ENCODE measurements at regions not wholly inside any gene's neighbourhood (a gene's known extent, or its start where the extent isn't known, plus 50 kb on each side); places are given as distances from the start of the nearest gene placed in this dataset.

- TF ChIP-seq REST (tag by site-specific recombination; IDR thresholded peaks at IDR 0.05) (no peak), ZNF2 (tag by site-specific recombination; IDR thresholded peaks at IDR 0.05) (no peak), ZNF155 (tag by site-specific recombination; IDR thresholded peaks at IDR 0.05) (no peak), ZNF302 (tag by site-specific recombination; IDR thresholded peaks at IDR 0.05; ENCODE audit: low read depth) (no peak), CTCF (tag by site-specific recombination; IDR thresholded peaks at IDR 0.05) (no peak), ZNF112 (tag by site-specific recombination; IDR thresholded peaks at IDR 0.05) (no peak), ZBTB10 (tag by site-specific recombination; IDR thresholded peaks at IDR 0.05) (no peak), ZNF473 (tag by site-specific recombination; IDR thresholded peaks at IDR 0.05) (no peak)
- Histone ChIP-seq H3K4me3 (ENCODE audit: low read depth, low read length) (no peak overlapping the region), H3K4me1 (ENCODE audit: control insufficient read depth, insufficient read depth, low read length) (no peaks in the 10 kb centered on the region), H3K27ac (ENCODE audit: extremely low read depth, low read depth, low read length) (no peak overlapping the region), H3K9me3 (ENCODE audit: control insufficient read depth, insufficient read depth, low read depth, low read length) (no peaks in the 10 kb centered on the region), H3K36me3 (ENCODE audit: control insufficient read depth in 2 of 2, insufficient read depth in 1 of 2, low read length in 2 of 2) (no peaks in the 10 kb centered on the region)
- ChIA-PET CTCF (no interaction called here), POLR2A (no interaction called here)
These were observed 528.7 kb downstream of the RFC3 start for GRCh38 chr13:34346626-34347025.

GRCh38 chr13:34347784-34348573, 530.0 kb downstream of the RFC3 start:
- ChIA-PET POLR2A (no interaction called here), CTCF (no interaction called here)
- Histone ChIP-seq H3K4me1 (ENCODE audit: control insufficient read depth, insufficient read depth, low read length) (no peaks in the 10 kb centered on the region), H3K36me3 (ENCODE audit: control insufficient read depth in 2 of 2, insufficient read depth in 1 of 2, low read length in 2 of 2) (no peaks in the 10 kb centered on the region), H3K27ac (ENCODE audit: extremely low read depth, low read depth, low read length) (no peak overlapping the region), H3K4me3 (ENCODE audit: low read depth, low read length) (no peak overlapping the region), H3K9me3 (ENCODE audit: control insufficient read depth, insufficient read depth, low read depth, low read length) (no peaks in the 10 kb centered on the region)
- no peak for TF ChIP-seq ZNF747 (tag by site-specific recombination; IDR thresholded peaks at IDR 0.05)
- no peak for TF ChIP-seq ZBTB6 (tag by site-specific recombination; IDR thresholded peaks at IDR 0.05)
- no peak for TF ChIP-seq ZNF48 (tag by site-specific recombination; IDR thresholded peaks at IDR 0.05)
- no peak for TF ChIP-seq GLI4 (tag by site-specific recombination; IDR thresholded peaks at IDR 0.05)
- no peak for TF ChIP-seq ZNF544 (tag by site-specific recombination; IDR thresholded peaks at IDR 0.05)
